GM21423 (cell line): ENCODE measurements at regions not wholly inside any gene's neighbourhood (a gene's known extent, or its start where the extent isn't known, plus 50 kb on each side); places are given as distances from the start of the nearest gene placed in this dataset.

ENCODE experiments used
- ATAC-seq: cut with Tn5 transposase; IDR thresholded peaks from one replicate; pipeline ENCODE4 v1.9.1; 2021; ENCODE audit warnings: mild to moderate bottlenecking, moderate library complexity; ENCODE audit not compliant: unreplicated experiment

GRCh38 chr15:53307952-53308624, 451.4 kb downstream of the WDR72 start:
- ATAC-seq: no peak

- ATAC-seq: no peak
Measured at GRCh38 chr15:53305554-53305953, 453.9 kb downstream of the WDR72 start.

GRCh38 chr15:53305101-53305500, 454.4 kb downstream of the WDR72 start:
- ATAC-seq: no peak

GRCh38 chr15:53297828-53298227, 461.6 kb downstream of the WDR72 start:
- no peak for ATAC-seq

DNA sequence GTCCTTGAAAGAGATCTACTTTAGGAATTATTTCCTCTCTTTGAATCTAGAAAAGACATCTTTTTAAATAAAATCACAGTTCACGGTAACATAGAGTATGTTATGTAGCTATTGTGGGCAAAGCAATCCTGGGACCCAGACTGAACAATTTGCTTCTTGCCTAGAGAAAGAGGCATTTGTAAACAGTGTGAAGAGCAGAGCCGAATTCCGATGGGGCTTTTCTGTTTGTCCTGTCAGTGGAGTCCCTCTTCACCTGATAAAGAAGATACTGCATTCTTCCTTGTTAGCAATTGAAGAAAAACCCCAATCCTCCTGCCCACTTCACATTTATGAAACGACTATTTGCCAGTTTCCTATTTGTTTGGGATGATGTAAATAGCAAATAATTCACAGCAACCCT, 462.9 kb downstream of the WDR72 start:
- ATAC-seq: no peak

DNA sequence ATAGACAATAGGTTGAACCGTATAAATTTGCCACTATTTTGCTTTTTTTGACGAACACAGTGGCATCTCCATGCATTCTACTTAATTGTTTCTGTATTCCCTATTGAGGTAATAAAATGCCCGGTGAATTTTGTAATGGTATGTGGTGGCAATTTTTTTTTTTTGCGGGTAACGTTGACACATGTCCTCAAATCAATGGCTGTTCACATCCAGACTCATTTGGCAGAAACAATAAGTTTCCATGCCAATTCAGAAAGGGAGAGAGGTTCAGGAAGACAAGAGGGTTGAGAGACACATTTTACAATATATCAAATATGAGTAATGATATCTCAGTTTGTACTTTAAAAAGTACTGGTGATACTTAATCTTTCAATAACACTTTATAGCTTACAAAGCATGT, 463.9 kb downstream of the WDR72 start:
- no peak for ATAC-seq

DNA sequence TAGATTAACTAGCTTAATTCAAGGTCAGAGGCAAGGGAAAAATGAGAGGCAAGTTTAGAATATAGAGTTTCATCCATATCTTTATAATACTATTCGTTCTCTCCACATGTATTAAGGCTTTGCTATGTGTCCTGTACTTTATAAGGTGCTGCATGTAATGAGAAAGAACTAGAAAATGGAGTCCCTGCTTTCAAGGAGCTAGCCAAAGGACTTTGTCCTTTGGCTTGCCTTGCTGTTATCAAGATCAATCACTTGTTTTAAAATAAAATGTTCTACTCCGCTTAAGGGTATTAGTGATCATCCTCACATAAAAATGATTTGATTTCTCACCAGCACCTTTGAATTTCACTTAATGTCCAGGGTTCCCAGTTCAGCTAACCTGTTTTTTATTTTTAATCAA, 470.9 kb downstream of the WDR72 start:
- no peak for ATAC-seq

DNA sequence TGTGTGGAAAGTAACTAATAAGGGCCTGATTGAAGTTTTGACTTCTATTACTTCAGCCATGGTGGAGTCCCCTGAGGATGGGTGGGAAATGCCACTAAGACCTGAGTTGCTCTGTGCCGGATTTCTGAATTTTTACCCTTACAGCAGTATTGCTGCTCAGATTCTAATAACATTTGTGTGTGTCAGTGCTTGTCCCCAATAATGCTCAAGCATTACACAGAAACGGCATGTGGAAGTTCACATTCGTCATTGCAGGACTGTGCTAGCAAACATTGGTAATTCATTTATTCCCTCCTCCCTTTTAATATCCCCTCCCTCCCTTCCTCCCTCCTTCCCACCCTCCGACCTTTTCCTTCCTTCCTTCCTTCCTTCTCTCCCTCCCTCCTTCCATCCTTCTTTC, 484.5 kb upstream of the ONECUT1 start:
- ATAC-seq: no peak

DNA sequence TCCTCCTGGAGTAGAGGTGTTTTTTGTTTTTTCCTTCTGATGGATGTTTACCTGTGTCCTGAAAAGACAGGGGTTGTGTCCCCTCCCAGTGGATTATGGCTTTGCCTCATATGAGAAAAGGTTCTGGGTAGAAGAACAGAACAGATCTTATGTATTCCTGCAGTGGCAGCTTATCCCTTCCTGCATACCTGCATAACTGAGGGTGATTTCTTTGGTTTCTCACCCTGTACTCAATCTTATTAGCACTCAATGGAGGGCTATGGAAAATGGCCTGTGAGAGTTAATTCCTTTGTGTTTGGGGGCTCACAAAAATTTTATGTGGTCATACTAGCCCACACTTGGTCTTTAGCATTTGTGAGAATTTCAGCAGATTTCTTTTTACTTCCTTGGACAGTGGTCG, 482.0 kb upstream of the ONECUT1 start:
- no peak for ATAC-seq

GRCh38 chr15:53266176-53266575, 476.0 kb upstream of the ONECUT1 start:
- no peak for ATAC-seq

GRCh38 chr15:53260647-53261046, 470.5 kb upstream of the ONECUT1 start:
- ATAC-seq: no peak

DNA sequence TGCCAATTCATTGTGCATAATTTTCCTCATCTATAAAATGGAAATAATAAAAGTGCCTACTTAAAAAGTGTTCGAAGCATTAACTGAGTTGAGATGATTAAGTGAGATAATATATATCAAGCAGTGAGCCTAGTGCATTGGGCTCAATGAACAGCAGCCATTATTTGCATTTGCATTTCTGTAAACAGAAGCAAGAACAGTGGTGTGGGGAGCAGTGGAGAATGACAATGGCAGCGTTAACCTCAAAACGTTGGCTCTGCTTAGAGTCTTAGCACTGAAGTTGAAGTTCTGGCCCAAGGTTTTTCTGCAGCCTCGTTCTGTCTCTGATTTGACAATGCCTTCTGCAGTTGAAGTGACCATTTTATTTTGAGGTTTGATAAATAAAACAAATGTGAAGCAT, 466.3 kb upstream of the ONECUT1 start:
- no peak for ATAC-seq

DNA sequence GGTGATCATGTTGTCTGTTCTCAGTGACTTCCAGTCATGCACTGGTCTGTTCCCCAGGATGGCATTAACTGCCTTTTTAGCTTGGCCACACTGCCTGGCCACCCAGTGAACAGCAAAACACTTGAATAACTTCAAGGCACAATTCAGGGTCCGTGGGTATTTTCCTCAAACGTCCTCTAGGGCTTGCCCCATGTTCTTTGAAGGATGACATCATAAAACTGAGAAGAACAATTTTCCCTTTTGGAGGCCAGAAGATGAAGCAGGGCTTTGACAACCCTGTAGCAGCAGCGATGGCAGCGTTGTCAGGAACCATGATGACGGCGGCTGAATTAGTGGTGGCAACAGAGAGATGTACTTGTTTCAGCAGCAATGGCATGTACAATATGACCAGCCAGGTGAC, 465.9 kb upstream of the ONECUT1 start:
- no peak for ATAC-seq

- ATAC-seq: no peak
Measured at GRCh38 chr15:53251996-53252395, 461.9 kb upstream of the ONECUT1 start.

DNA sequence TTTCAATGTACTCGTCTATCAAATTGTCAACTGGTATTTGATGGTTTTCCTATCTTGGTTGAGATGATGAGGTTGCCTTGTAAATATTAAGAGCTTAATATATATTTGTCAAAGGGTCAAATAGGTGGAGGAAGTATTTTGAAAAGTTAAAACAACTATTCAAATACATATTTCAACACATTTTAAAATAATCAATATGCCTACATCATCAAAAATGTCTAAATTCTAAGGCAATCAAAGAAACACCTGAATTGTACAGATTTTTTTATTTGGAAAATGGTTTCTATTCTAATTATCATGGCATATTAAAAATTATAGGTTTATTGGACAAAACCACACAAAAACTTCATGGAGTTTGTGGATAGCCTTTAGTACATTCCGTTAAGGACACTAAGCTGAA, 461.4 kb upstream of the ONECUT1 start:
- ATAC-seq: no peak

- ATAC-seq: no peak
Measured at GRCh38 chr15:53247041-53247708, 457.0 kb upstream of the ONECUT1 start.

DNA sequence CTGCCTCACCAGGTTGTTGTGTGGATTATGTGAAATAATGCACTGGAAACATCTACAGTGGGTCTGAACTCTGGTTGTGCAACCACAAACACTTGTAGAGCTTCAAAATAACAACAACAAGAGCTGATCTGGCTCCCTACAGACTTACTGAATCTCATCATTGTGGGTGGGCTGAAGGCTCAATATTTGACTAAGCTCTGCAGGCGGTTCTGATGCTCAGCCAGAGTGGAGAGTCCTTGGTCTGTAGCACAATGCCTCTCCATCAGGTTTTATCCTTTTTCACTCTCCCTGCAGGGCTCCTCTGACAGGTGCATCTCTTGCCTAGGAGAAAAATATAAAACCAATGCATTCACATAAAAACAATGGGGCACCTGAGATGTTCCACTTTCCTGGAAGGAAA, 456.3 kb upstream of the ONECUT1 start:
- ATAC-seq: no peak

- no peak for ATAC-seq
Measured at GRCh38 chr15:53233801-53234200, 443.7 kb upstream of the ONECUT1 start.

DNA sequence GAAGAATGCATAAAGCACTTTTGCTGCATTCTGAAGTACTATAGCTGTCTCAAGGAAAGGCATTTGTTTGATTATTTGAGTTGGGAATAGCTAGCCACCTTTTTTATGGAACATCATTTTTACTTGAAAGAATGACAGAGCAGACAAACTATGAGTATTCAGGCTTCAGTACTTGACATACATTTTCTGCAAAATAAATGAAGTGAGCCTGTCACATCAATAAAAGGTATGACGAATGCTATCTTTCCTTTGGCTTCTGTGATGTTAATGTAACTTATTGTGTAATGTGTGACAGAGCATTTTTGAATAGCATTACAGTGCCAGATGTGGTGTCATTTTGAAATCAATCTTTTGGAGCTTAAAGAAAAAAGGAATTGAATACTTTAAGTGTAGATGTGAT, 440.3 kb upstream of the ONECUT1 start:
- ATAC-seq: no peak

DNA sequence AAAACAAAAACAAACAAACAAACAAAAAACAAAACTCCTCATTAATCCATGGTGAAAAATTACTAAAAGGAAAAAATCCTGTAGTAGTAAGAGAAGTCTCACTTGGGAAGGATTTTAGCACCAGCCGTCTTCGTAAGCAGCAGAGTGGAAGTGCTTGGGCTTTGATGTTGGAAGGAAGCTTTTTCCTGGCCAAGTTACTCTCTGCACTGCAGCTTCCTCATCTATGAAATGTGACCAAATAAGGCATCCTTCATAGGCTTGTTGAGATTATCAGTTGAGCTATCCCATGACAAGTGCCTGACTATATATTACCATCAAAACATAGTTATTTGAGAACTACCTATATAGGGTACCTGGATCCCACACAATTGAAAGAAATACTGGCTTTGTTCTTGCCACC, 436.4 kb upstream of the ONECUT1 start:
- ATAC-seq: no peak

DNA sequence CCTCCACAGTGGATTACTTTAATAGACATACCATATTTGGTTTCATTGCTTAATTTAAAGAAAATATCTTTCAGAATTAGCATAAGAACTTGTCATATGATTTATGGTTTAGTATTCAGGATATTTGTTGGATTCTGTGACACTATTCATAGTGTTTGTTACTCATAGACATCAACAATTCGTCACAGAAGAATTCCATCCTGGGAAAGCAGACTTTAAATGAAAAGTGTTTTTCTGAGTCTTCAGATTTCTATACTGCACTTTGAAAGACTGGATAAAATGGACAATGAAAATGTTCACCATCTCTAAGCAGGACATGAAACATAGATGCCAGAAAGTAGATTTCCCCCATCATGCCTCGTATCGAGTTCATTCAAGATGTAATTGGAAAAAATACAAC, 435.6 kb upstream of the ONECUT1 start:
- no peak for ATAC-seq

GRCh38 chr15:53224371-53224770, 434.2 kb upstream of the ONECUT1 start:
- ATAC-seq: no peak

DNA sequence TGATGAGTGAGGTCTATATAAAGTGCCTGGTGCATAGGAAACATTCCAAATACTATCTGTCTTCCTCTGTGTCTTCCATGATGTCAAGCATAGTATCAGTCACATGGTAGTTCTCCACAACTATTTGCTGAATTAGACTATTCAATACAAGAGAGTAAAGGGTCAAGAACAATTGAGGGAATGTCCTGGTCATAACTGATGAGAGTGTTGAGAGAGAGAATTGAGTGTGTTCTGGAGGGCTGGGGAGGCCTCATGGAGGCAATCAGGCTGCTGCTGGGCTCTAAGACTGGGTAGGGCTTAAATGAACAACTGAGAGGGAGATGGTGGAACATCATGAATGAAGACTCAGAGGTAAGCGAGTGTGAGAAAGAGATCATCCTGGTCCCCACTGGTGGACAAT, 433.7 kb upstream of the ONECUT1 start:
- no peak for ATAC-seq
